ENCODE measurements at regions not wholly inside any gene's neighbourhood (a gene's known extent, or its start where the extent isn't known, plus 50 kb on each side); places are given as distances from the start of the nearest gene placed in this dataset.

DNA sequence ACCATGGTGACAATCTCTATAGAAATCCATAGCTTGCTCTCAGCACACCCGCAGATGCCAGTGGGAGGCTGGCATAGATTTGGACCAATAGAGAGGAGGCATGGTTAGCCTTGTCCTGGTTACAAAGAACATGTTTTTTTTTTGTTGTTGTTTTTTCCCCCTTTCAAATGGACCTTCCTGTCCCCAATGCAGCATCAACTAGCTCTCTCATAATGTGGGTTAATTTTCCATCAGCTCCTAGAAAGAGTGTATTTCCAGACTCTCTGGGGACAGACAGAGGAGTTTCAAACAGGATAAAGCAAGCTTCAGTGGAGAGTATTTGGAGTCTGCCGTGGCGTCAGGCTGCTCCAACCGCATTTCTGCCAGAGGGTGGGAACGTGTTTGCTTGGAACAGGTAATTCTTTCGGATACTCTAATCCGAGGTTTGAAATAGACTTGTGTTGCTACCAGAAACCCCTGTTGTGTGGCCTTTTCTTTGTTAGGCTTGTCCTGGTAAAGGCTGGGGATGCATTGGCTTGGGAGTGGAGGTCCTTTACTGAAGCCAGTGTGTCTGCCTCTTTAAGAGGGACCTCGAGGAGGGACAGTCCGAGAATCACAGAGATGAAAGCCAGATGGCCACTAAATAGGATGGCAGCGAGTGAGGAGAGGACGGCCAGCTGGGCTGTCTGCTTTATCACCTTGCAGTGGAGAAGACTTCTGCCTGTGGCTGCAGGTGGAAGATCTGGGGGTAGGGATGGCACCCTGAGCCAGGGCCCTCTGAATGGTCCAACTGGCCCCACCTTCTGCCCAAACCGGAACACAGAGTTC, 130.5 kb upstream of the CPEB4 start (continued):
- TF ChIP-seq, protein P1, sequence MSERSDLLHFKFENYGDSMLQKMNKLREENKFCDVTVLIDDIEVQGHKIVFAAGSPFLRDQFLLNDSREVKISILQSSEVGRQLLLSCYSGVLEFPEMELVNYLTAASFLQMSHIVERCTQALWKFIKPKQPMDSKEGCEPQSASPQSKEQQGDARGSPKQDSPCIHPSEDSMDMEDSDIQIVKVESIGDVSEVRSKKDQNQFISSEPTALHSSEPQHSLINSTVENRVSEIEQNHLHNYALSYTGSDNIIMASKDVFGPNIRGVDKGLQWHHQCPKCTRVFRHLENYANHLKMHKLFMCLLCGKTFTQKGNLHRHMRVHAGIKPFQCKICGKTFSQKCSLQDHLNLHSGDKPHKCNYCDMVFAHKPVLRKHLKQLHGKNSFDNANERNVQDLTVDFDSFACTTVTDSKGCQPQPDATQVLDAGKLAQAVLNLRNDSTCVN (CRISPR knock-in tag; IDR thresholded peaks at IDR 0.05) = no peak
- TF ChIP-seq ZNF24 (IDR thresholded peaks at IDR 0.05) = no peak
- TF ChIP-seq ZSCAN29 (IDR thresholded peaks at IDR 0.05) = no peak
- no peak for TF ChIP-seq CC2D1A (IDR thresholded peaks at IDR 0.05)
- no peak for TF ChIP-seq RB1 (IDR thresholded peaks at IDR 0.05; ENCODE audit: low read depth)
- no peak for TF ChIP-seq ZNF561 (CRISPR knock-in tag; conservative IDR thresholded peaks at IDR 0.05)

DNA sequence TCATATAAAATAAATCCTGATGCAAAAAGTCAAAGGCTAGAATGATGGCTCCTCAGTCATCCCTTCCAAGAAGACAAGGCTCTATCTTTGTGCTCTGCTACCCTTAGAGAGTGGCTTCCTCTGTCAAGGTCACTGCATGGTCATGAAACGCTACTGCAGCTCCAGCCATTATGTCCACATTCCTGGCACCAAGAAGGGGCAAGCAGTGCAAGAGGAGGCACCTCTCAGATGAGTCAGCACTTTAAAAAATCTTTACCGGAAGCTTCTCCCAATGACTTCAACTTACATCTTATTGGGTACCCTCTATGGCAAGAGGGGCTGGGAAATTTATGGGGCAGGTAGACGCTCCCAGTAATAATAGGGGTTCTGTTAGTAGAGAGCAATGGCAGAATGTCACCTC, 129.5 kb upstream of the CPEB4 start:
- H3K4me3 ChIP-seq = no peak overlapping the region
- no peaks in the 10 kb centered on the region for H3K36me3 ChIP-seq (ENCODE audit: control insufficient read depth, insufficient read depth, low read length)
- in situ Hi-C loops (cut with MboI) = no loop called here
- ChIA-PET POLR2A (interaction anchor here (0.6 to 0.9 kb wide), 4 partner anchors 12 to 206 kb away, joined by 3 to 5 read pairs (median 4); no protein-coding TSS in a partner anchor), CTCF (ENCODE audit: low intra/inter-chr PET ratio) (no interaction called here)
- FAIRE-seq (peak; percentile 35), ATAC-seq (no peak), DNase-seq (ENCODE audit: extremely low read depth in 1 of 4, low spot score in 3 of 4) (no peak)
- no peaks in the 10 kb centered on the region for H3K9me3 ChIP-seq (replicated peaks; ENCODE audit: control insufficient read depth, insufficient read depth, low read depth, low read length)
- no peaks in the 10 kb centered on the region for H3K79me2 ChIP-seq (ENCODE audit: control insufficient read depth, insufficient read depth, low read length)
- no peaks in the 10 kb centered on the region for H3K27me3 ChIP-seq (ENCODE audit: control insufficient read depth in 2 of 2, insufficient read depth in 2 of 2, low read length in 2 of 2)
- intact Hi-C loops (cut with micrococcal nuclease) = no loop called here
- H3K4me1 ChIP-seq (replicated peaks in 1 of 2; ENCODE audit: control insufficient read depth in 2 of 2, insufficient read depth in 2 of 2, low read length in 2 of 2) = peaks cover 20 to 31% of the 10 kb centered on the region in 2 experiments
- H3K9me1 ChIP-seq (ENCODE audit: control insufficient read depth, insufficient read depth, low read length) = no peaks in the 10 kb centered on the region
- WGBS (ENCODE audit: insufficient coverage, low coverage, missing lambda C conversion rate) = 20% methylated on average over 3 of the region's 3 CpGs
- BruUV-seq (replicated peaks) = no TSS peak
- no peak overlapping the region for H3K9ac ChIP-seq (ENCODE audit: insufficient read depth in 1 of 2, low read depth in 2 of 2, low read length in 2 of 2)
- H3K27ac ChIP-seq (ENCODE audit: extremely low read depth, low read depth, low read length) = no peak overlapping the region
- no peaks in the 10 kb centered on the region for H4K20me1 ChIP-seq (replicated peaks; ENCODE audit: control insufficient read depth, insufficient read depth, low read length)
- no peak overlapping the region for H2AFZ ChIP-seq (ENCODE audit: low read depth, low read length)
- no peak overlapping the region for H3K4me2 ChIP-seq (ENCODE audit: insufficient read depth, low read length)
- TF ChIP-seq, protein P2, sequence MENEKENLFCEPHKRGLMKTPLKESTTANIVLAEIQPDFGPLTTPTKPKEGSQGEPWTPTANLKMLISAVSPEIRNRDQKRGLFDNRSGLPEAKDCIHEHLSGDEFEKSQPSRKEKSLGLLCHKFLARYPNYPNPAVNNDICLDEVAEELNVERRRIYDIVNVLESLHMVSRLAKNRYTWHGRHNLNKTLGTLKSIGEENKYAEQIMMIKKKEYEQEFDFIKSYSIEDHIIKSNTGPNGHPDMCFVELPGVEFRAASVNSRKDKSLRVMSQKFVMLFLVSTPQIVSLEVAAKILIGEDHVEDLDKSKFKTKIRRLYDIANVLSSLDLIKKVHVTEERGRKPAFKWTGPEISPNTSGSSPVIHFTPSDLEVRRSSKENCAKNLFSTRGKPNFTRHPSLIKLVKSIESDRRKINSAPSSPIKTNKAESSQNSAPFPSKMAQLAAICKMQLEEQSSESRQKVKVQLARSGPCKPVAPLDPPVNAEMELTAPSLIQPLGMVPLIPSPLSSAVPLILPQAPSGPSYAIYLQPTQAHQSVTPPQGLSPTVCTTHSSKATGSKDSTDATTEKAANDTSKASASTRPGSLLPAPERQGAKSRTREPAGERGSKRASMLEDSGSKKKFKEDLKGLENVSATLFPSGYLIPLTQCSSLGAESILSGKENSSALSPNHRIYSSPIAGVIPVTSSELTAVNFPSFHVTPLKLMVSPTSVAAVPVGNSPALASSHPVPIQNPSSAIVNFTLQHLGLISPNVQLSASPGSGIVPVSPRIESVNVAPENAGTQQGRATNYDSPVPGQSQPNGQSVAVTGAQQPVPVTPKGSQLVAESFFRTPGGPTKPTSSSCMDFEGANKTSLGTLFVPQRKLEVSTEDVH (IDR thresholded peaks at IDR 0.05; ENCODE audit: low read depth, partially characterized antibody) = no peak
- no peak for TF ChIP-seq ZNF239 (CRISPR knock-in tag; IDR thresholded peaks at IDR 0.05)
- TF ChIP-seq, protein P3, sequence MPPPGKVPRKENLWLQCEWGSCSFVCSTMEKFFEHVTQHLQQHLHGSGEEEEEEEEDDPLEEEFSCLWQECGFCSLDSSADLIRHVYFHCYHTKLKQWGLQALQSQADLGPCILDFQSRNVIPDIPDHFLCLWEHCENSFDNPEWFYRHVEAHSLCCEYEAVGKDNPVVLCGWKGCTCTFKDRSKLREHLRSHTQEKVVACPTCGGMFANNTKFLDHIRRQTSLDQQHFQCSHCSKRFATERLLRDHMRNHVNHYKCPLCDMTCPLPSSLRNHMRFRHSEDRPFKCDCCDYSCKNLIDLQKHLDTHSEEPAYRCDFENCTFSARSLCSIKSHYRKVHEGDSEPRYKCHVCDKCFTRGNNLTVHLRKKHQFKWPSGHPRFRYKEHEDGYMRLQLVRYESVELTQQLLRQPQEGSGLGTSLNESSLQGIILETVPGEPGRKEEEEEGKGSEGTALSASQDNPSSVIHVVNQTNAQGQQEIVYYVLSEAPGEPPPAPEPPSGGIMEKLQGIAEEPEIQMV (tag; conservative IDR thresholded peaks at IDR 0.05; ENCODE audit: low read depth) = no peak
- TF ChIP-seq POLR3G (IDR thresholded peaks at IDR 0.05; ENCODE audit: extremely low read depth, insufficient read length, insufficient replicate concordance) = no peak
- TF ChIP-seq SMAD3 (CRISPR knock-in tag; conservative IDR thresholded peaks at IDR 0.05) = no peak
- TF ChIP-seq ZNF717 (CRISPR knock-in tag; IDR thresholded peaks at IDR 0.05) = no peak
- TF ChIP-seq FOXA3 (CRISPR knock-in tag; conservative IDR thresholded peaks at IDR 0.05 in 1 of 2, IDR thresholded peaks at IDR 0.05 in 1 of 2) = no peak
- TF ChIP-seq NRF1 (conservative IDR thresholded peaks at IDR 0.05 in 1 of 2, IDR thresholded peaks at IDR 0.05 in 1 of 2) = no peak
- no peak for TF ChIP-seq MTA3 (IDR thresholded peaks at IDR 0.05; ENCODE audit: borderline replicate concordance)
- no peak for TF ChIP-seq COPS2 (conservative IDR thresholded peaks at IDR 0.05)
- no peak for TF ChIP-seq CBX8 (IDR thresholded peaks at IDR 0.05; ENCODE audit: borderline replicate concordance, extremely low read depth, low read depth, low read length, poor library complexity, severe bottlenecking)

All from K562 (cell line).